Middle frontal gyrus (tissue), 1 donor: ENCODE measurements at regions not wholly inside any gene's neighbourhood (a gene's known extent, or its start where the extent isn't known, plus 50 kb on each side); places are given as distances from the start of the nearest gene placed in this dataset.
"Not testable (repeated sequence)": the region's sequence is repeated elsewhere in the genome, so short reads cannot be mapped to it uniquely, and the experiment has no call there.

Source experiments
- DNase-seq: peaks from one replicate; pipeline ENCODE4 v3.0.0-alpha.2; 2015; ENCODE audit warnings: low spot score; ENCODE audit errors: extremely low spot score

GRCh38 chr4:31259119-31259518, 539.0 kb downstream of the PCDH7 start:
- no peak for DNase-seq

GRCh38 chr4:31261632-31262031, 541.5 kb downstream of the PCDH7 start:
- no peak for DNase-seq

GRCh38 chr4:31266094-31266493, 545.9 kb downstream of the PCDH7 start:
- DNase-seq, result not testable (repeated sequence)

GRCh38 chr4:31272331-31273061, 552.3 kb downstream of the PCDH7 start:
- no peak for DNase-seq

- DNase-seq, result no peak
Observed at GRCh38 chr4:31275906-31276305, 555.7 kb downstream of the PCDH7 start.

- no peak for DNase-seq
Observed at GRCh38 chr4:31283679-31284078, 563.5 kb downstream of the PCDH7 start.

- no peak for DNase-seq
Observed at GRCh38 chr4:31290836-31291235, 570.7 kb downstream of the PCDH7 start.

GRCh38 chr4:31291238-31291637, 571.1 kb downstream of the PCDH7 start:
- no peak for DNase-seq

- no peak for DNase-seq
Observed at GRCh38 chr4:31294655-31295480, 574.7 kb downstream of the PCDH7 start.

GRCh38 chr4:31298737-31299136, 578.6 kb downstream of the PCDH7 start:
- no peak for DNase-seq

- no peak for DNase-seq
Observed at GRCh38 chr4:31307029-31307428, 586.9 kb downstream of the PCDH7 start.

GRCh38 chr4:31324814-31325213, 604.6 kb downstream of the PCDH7 start:
- no peak for DNase-seq

- no peak for DNase-seq
Observed at GRCh38 chr4:31325300-31325699, 605.1 kb downstream of the PCDH7 start.

GRCh38 chr4:31327031-31327430, 606.9 kb downstream of the PCDH7 start:
- no peak for DNase-seq

GRCh38 chr4:31328932-31329331, 608.8 kb downstream of the PCDH7 start:
- DNase-seq, result peak; percentile 51

- no peak for DNase-seq
Observed at GRCh38 chr4:31334086-31334910, 614.1 kb downstream of the PCDH7 start.

GRCh38 chr4:31338000-31338399, 617.8 kb downstream of the PCDH7 start:
- no peak for DNase-seq

GRCh38 chr4:31341601-31342359, 621.6 kb downstream of the PCDH7 start:
- DNase-seq, result no peak

GRCh38 chr4:31343061-31343460, 622.9 kb downstream of the PCDH7 start:
- DNase-seq, result no peak

GRCh38 chr4:31349907-31350306, 629.7 kb downstream of the PCDH7 start:
- DNase-seq, result no peak

- DNase-seq, result no peak
Observed at GRCh38 chr4:31351695-31352094, 631.5 kb downstream of the PCDH7 start.
